ENCODE measurements at regions not wholly inside any gene's neighbourhood (a gene's known extent, or its start where the extent isn't known, plus 50 kb on each side); places are given as distances from the start of the nearest gene placed in this dataset.

- H3K23me2 ChIP-seq (ENCODE audit: insufficient read length, low read depth, low read length, poor library complexity, severe bottlenecking): no peaks in the 10 kb centered on the region
- H2BK5ac ChIP-seq (ENCODE audit: insufficient read length, low read length): no peak overlapping the region
- no peak overlapping the region for H2BK20ac ChIP-seq (ENCODE audit: low read depth, low read length, poor library complexity, severe bottlenecking)
- H4K91ac ChIP-seq (ENCODE audit: insufficient read length, low read depth, low read length): no peak overlapping the region
- H3K4me3 Mint-ChIP-seq: no peak overlapping the region
- no peak overlapping the region for H4K8ac ChIP-seq (replicated peaks; ENCODE audit: insufficient read length, low read depth, low read length)
- no peak overlapping the region for H2AK5ac ChIP-seq (ENCODE audit: insufficient read length, low read length)
- H3K79me2 ChIP-seq (ENCODE audit: insufficient read depth, low read length): no peaks in the 10 kb centered on the region
- no peaks in the 10 kb centered on the region for H3K36me3 Mint-ChIP-seq (ENCODE audit: insufficient read depth in 1 of 3, low read depth in 3 of 3)
- H3K79me1 ChIP-seq (ENCODE audit: insufficient read depth, low read depth, low read length, poor library complexity, severe bottlenecking): no peaks in the 10 kb centered on the region
- H3K9me3 ChIP-seq (ENCODE audit: control insufficient read depth, low read depth, low read length): no peaks in the 10 kb centered on the region
- H3K56ac ChIP-seq (ENCODE audit: insufficient read length, low read depth, low read length): no peak overlapping the region
- H3K27ac Mint-ChIP-seq: no peak overlapping the region
- H3T11ph ChIP-seq (ENCODE audit: low read length): no peak overlapping the region
- no peaks in the 10 kb centered on the region for H3K4me1 Mint-ChIP-seq
- H2BK12ac ChIP-seq (ENCODE audit: insufficient read length, low read depth, low read length): no peak overlapping the region
- H4K5ac ChIP-seq (ENCODE audit: insufficient read length, low read depth, low read length): no peak overlapping the region
- no peak for TF ChIP-seq CTCF (conservative IDR thresholded peaks at IDR 0.05)
- no peak overlapping the region for H3K4me2 ChIP-seq (ENCODE audit: insufficient read depth, insufficient read length, low read length)
- DNase-seq: no peak
- no peaks in the 10 kb centered on the region for H4K20me1 ChIP-seq (ENCODE audit: control insufficient read depth, insufficient read depth, insufficient read length)
- H3K14ac ChIP-seq (ENCODE audit: insufficient read depth, low read length): no peak overlapping the region
- no peaks in the 10 kb centered on the region for H3K27me3 ChIP-seq (ENCODE audit: insufficient read depth, low read length)
- no peak overlapping the region for H3K23ac ChIP-seq (ENCODE audit: insufficient read length, low read depth, low read length)
- no peak overlapping the region for H2BK15ac ChIP-seq (ENCODE audit: low read depth, low read length)
- no peaks in the 10 kb centered on the region for H3K4me1 ChIP-seq (ENCODE audit: insufficient read depth, low read length)
- H3K27me3 Mint-ChIP-seq (ENCODE audit: low read depth): no peaks in the 10 kb centered on the region
- H3K4ac ChIP-seq (ENCODE audit: low read depth, low read length): no peak overlapping the region
- no CpG with 5 or more reads among the region's 5 CpGs for WGBS (ENCODE audit: extremely low coverage, insufficient read length, low lambda C conversion rate)
- H3K9ac ChIP-seq (ENCODE audit: extremely low read depth, insufficient read length, low read length): no peak overlapping the region
- H2BK120ac ChIP-seq (ENCODE audit: low read depth, low read length, poor library complexity, severe bottlenecking): no peak overlapping the region
- no peak overlapping the region for H3K27ac ChIP-seq (ENCODE audit: insufficient read length, low read depth, low read length)
- no peak overlapping the region for H3K18ac ChIP-seq (ENCODE audit: insufficient read length, low read depth, low read length)
- H3K9me3 Mint-ChIP-seq: no peaks in the 10 kb centered on the region; a peak in 2 of 5 replicates
- H2AFZ ChIP-seq (ENCODE audit: low read length): no peak overlapping the region
These were observed 139.3 kb upstream of the VCX2 start for GRCh38 chrX:8310409-8310808.

All from H9 (cell line).